ENCODE measurements at regions not wholly inside any gene's neighbourhood (a gene's known extent, or its start where the extent isn't known, plus 50 kb on each side); places are given as distances from the start of the nearest gene placed in this dataset.

GRCh38 chr7:54847921-54848320 is 88.9 kb upstream of the SEC61G start:
- no peak for DNase-seq

GRCh38 chr7:54856856-54857255 is 97.8 kb upstream of the SEC61G start:
- no peak for DNase-seq

- no peak for DNase-seq
Observed at GRCh38 chr7:54857294-54857693, 98.3 kb upstream of the SEC61G start.

- DNase-seq = no peak
Observed at GRCh38 chr7:54858008-54858692, 99.1 kb upstream of the SEC61G start.

GRCh38 chr7:54859066-54859465 is 100.1 kb upstream of the SEC61G start:
- no peak for DNase-seq

- DNase-seq = no peak
Observed at GRCh38 chr7:54859545-54859944, 100.5 kb upstream of the SEC61G start.

GRCh38 chr7:54860003-54860775 is 101.2 kb upstream of the SEC61G start:
- no peak for DNase-seq

GRCh38 chr7:54860843-54861242 is 101.8 kb upstream of the SEC61G start:
- DNase-seq = no peak

GRCh38 chr7:54864663-54865062 is 105.7 kb upstream of the SEC61G start:
- DNase-seq = no peak

GRCh38 chr7:54869523-54869922 is 110.5 kb upstream of the SEC61G start:
- no peak for DNase-seq

GRCh38 chr7:54874804-54875203 is 115.8 kb upstream of the SEC61G start:
- DNase-seq = no peak

GRCh38 chr7:54877683-54878082 is 118.7 kb upstream of the SEC61G start:
- no peak for DNase-seq

GRCh38 chr7:54878339-54878738 is 119.3 kb upstream of the SEC61G start:
- DNase-seq = no peak

- no peak for DNase-seq
Observed at GRCh38 chr7:54879776-54880175, 120.8 kb upstream of the SEC61G start.

GRCh38 chr7:54880326-54880989 is 121.4 kb upstream of the SEC61G start:
- no peak for DNase-seq

GRCh38 chr7:54881816-54882520 is 123.0 kb upstream of the SEC61G start:
- no peak for DNase-seq

- no peak for DNase-seq
Observed at GRCh38 chr7:54882694-54883093, 123.7 kb upstream of the SEC61G start.

- DNase-seq = no peak
Observed at GRCh38 chr7:54883576-54883975, 124.6 kb upstream of the SEC61G start.

- no peak for DNase-seq
Observed at GRCh38 chr7:54885285-54885684, 126.3 kb upstream of the SEC61G start.

GRCh38 chr7:54888067-54888733 is 129.2 kb upstream of the SEC61G start:
- DNase-seq = no peak

GRCh38 chr7:54888734-54889082 is 129.7 kb upstream of the SEC61G start:
- DNase-seq = no peak

GRCh38 chr7:54897891-54898290 is 120.9 kb upstream of the EGFR start:
- DNase-seq = no peak
